Ishikawa (cell line): ENCODE measurements at regions not wholly inside any gene's neighbourhood (a gene's known extent, or its start where the extent isn't known, plus 50 kb on each side); places are given as distances from the start of the nearest gene placed in this dataset.

Experiments used
- EP300 ChIP-seq: IDR thresholded peaks from 2 replicates; pipeline ENCODE4 v1.6.1; 2012; ENCODE audit warnings: borderline replicate concordance
- RAD21 ChIP-seq: IDR thresholded peaks from 2 replicates; pipeline ENCODE4 v1.6.1; 2012; ENCODE audit warnings: low read depth
- TAF1 ChIP-seq: IDR thresholded peaks from 2 replicates; pipeline ENCODE4 v1.6.1; 2012; ENCODE audit warnings: low read depth, mild to moderate bottlenecking

DNA sequence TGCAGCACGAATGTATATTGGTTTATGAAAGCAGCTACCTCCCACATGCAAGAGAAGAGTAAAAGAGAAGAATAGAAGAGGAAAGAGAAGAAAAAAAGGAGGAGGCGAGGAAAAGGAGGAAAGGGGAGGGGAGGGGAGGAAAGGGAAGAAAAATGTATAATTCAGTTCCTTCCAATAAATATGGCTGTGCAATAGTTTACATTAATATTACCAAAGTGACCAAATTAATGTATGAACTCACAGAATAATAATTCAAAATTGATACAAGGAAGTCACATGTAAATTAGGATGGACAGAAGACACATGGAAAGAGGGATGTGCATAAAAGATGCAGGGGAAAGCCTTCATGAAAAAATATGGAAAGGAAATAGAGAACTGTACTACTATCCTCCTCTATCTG is 172.5 kb downstream of the SLC38A4 start:
- TF ChIP-seq EP300 (no peak), TAF1 (no peak), RAD21 (no peak)
